ENCODE measurements at regions not wholly inside any gene's neighbourhood (a gene's known extent, or its start where the extent isn't known, plus 50 kb on each side); places are given as distances from the start of the nearest gene placed in this dataset.

GRCh38 chrX:34546366-34546765 is 110.7 kb downstream of the TMEM47 start:
- no peak for TF ChIP-seq CTCF (conservative IDR thresholded peaks at IDR 0.05; ENCODE audit: low read length)
- TF ChIP-seq EZH2phosphoT487 (IDR thresholded peaks at IDR 0.05; ENCODE audit: borderline replicate concordance, low read depth, low read length) = no peak

All from OCI-LY7 (cell line).